KOPT-K1 (cell line): ENCODE measurements at regions not wholly inside any gene's neighbourhood (a gene's known extent, or its start where the extent isn't known, plus 50 kb on each side); places are given as distances from the start of the nearest gene placed in this dataset.

Experiments used
- H3K27ac ChIP-seq: fragments of 200-600 bp; sonication (generic); 2 replicates; pipeline ENCODE4 v1.5.1; 2016; ENCODE audit warnings: antibody characterized with exemption, mild to moderate bottlenecking, low read depth, low read length; ENCODE audit not compliant: poor library complexity, severe bottlenecking
- H3K36me3 ChIP-seq: fragments of 200-600 bp; sonication (generic); 2 replicates; pipeline ENCODE4 v1.5.1; 2017; ENCODE audit warnings: antibody characterized with exemption, mild to moderate bottlenecking, low read length, moderate library complexity; ENCODE audit not compliant: insufficient read depth
- H3K9me3 ChIP-seq: fragments of 200-600 bp; sonication (generic); 2 replicates; pipeline ENCODE4 v1.5.1; 2017; ENCODE audit warnings: antibody characterized with exemption, low read length, mild to moderate bottlenecking; ENCODE audit not compliant: insufficient read depth, poor library complexity, severe bottlenecking

- no peaks in the 10 kb centered on the region for H3K9me3 ChIP-seq
- no peak overlapping the region for H3K27ac ChIP-seq
- peaks cover 92% of the 10 kb centered on the region for H3K36me3 ChIP-seq
Observed at GRCh38 chr4:177109769-177110168, 199.9 kb upstream of the NEIL3 start.

DNA sequence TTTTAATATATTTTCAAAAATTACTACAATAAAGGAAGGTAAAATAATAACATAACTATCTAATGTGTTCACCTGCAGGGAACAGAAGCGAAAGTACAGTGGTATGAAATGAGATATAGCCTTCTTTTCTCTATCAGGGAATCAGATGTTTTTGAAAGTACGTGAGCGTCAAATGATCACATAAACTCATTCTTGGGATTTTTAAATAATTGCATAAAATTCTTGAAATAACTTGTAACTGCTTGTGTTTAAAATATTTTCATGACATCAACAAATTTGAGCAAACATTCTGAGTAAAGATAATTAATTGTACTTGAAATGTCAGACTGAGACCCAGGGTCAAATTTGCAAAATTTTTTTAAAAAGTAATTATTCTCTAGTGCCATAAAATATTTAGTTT is 193.5 kb upstream of the NEIL3 start:
- Histone ChIP-seq H3K27ac (no peak overlapping the region), H3K9me3 (peaks cover 7% of the 10 kb centered on the region), H3K36me3 (peaks cover 78% of the 10 kb centered on the region)

- H3K27ac ChIP-seq: no peak overlapping the region
- H3K36me3 ChIP-seq: peaks cover 76% of the 10 kb centered on the region
- peaks cover 15% of the 10 kb centered on the region for H3K9me3 ChIP-seq
Observed at GRCh38 chr4:177117256-177117655, 192.4 kb upstream of the NEIL3 start.

DNA sequence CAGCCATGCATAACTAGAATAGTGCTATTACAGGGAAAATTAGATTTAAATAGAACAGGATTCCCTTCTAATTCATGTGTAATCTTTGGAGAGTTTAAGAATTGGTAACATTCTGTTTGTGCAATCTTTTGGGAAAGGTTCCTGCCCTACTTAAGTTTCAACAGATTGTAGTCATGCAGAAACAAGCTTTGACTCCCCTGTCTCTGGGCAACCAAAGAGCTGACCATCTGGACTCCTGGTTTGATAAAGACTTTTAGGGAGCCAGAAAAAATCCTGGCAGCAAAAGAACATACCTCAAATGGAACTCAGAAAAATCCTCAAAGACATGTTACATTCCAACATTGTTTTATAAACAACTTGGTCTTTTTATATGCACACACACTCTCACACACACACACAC is 191.1 kb upstream of the NEIL3 start:
- Histone ChIP-seq H3K27ac (no peak overlapping the region), H3K36me3 (peaks cover 69% of the 10 kb centered on the region), H3K9me3 (peaks cover 15% of the 10 kb centered on the region)

DNA sequence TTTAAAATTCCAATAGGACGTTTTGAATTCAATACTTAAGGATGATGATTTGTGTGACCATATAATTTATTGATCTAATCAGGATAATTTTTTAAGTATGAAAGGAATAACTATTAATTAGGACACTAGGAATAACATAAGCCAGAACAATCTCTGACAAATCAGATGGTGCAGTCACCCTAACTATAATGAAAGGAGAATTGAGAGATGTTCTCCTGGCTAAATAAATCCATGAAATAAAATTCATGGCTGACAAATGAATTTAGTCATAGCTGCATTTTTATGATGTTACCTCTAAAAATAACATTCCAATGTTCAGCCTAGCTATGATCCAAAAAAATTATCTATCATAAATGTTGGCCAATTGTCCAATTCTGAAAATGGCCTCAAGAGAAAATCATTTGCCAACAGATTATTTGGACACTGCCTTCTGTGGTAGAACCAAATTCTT is 190.6 kb upstream of the NEIL3 start:
- Histone ChIP-seq H3K36me3 (peaks cover 67% of the 10 kb centered on the region), H3K27ac (no peak overlapping the region)

GRCh38 chr4:177119691-177120090 is 190.0 kb upstream of the NEIL3 start:
- Histone ChIP-seq H3K27ac (no peak overlapping the region), H3K9me3 (peaks cover 15% of the 10 kb centered on the region), H3K36me3 (peaks cover 64% of the 10 kb centered on the region)

More for the DNA sequence above, 190.6 kb upstream of the NEIL3 start:
- H3K9me3 ChIP-seq: peaks cover 15% of the 10 kb centered on the region

GRCh38 chr4:177123811-177124210 is 185.9 kb upstream of the NEIL3 start:
- peaks cover 23% of the 10 kb centered on the region for H3K9me3 ChIP-seq

GRCh38 chr4:177124349-177125064 is 185.2 kb upstream of the NEIL3 start:
- no peak overlapping the region for H3K27ac ChIP-seq
- peaks cover 29% of the 10 kb centered on the region for H3K9me3 ChIP-seq

More at GRCh38 chr4:177123811-177124210, 185.9 kb upstream of the NEIL3 start:
- Histone ChIP-seq H3K27ac (no peak overlapping the region), H3K36me3 (peaks cover 48% of the 10 kb centered on the region)

GRCh38 chr4:177125656-177126055 is 184.0 kb upstream of the NEIL3 start:
- H3K27ac ChIP-seq: no peak overlapping the region
- H3K9me3 ChIP-seq: peaks cover 38% of the 10 kb centered on the region
- H3K36me3 ChIP-seq: peaks cover 50% of the 10 kb centered on the region

More at GRCh38 chr4:177124349-177125064, 185.2 kb upstream of the NEIL3 start:
- peaks cover 48% of the 10 kb centered on the region for H3K36me3 ChIP-seq

DNA sequence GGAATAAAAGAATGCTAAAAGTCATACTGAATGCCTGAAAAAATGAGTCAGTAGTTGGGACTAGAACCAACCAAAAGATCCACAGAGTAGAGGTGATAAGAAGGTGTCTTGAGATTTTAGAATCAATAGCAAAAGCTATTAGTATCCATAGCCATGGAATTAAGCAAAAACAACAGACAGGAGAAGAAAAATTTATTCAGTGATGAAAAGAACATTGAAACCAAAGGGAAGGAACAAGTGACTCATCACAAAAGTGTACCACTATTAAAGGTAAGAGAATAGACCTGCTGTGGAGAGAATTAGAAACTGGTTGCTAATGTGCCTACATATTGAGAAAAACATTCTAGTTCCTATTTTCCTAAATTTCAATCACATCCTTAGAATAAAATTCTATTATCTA is 182.0 kb upstream of the NEIL3 start:
- Histone ChIP-seq H3K27ac (no peak overlapping the region), H3K36me3 (peaks cover 56% of the 10 kb centered on the region), H3K9me3 (peaks cover 40% of the 10 kb centered on the region)

DNA sequence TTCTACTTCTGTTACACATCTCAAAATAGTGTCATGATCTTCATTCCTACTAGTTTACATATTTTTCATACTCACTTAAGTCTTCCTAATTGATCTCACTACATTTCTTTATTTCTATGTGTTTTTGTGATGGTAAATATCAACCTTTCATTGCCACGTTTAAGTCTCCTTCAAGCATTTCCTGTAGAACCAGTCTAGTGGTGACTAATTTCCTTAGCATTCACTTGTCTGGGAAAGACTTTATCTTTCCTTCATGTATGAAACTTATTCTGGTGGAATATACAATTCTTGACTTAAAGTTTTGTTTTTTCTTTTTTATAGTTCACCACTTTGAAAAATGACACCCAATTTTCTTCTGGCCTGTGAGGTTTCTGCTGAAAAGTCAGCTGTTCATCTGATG is 181.4 kb upstream of the NEIL3 start:
- H3K27ac ChIP-seq: no peak overlapping the region
- H3K36me3 ChIP-seq: peaks cover 55% of the 10 kb centered on the region
- H3K9me3 ChIP-seq: peaks cover 41% of the 10 kb centered on the region

GRCh38 chr4:177131736-177132135 is 177.9 kb upstream of the NEIL3 start:
- H3K36me3 ChIP-seq: peaks cover 68% of the 10 kb centered on the region
- peaks cover 52% of the 10 kb centered on the region for H3K9me3 ChIP-seq
- no peak overlapping the region for H3K27ac ChIP-seq

GRCh38 chr4:177147668-177148067 is 162.0 kb upstream of the NEIL3 start:
- H3K9me3 ChIP-seq: peaks cover 26% of the 10 kb centered on the region
- peaks cover 53% of the 10 kb centered on the region for H3K36me3 ChIP-seq
- no peak overlapping the region for H3K27ac ChIP-seq

GRCh38 chr4:177155454-177155853 is 154.2 kb upstream of the NEIL3 start:
- Histone ChIP-seq H3K27ac (no peak overlapping the region), H3K36me3 (peaks cover 36% of the 10 kb centered on the region)

GRCh38 chr4:177159600-177159999 is 150.1 kb upstream of the NEIL3 start:
- Histone ChIP-seq H3K36me3 (peaks cover 24% of the 10 kb centered on the region), H3K9me3 (no peaks in the 10 kb centered on the region), H3K27ac (no peak overlapping the region)

More at GRCh38 chr4:177155454-177155853, 154.2 kb upstream of the NEIL3 start:
- peaks cover 17% of the 10 kb centered on the region for H3K9me3 ChIP-seq

DNA sequence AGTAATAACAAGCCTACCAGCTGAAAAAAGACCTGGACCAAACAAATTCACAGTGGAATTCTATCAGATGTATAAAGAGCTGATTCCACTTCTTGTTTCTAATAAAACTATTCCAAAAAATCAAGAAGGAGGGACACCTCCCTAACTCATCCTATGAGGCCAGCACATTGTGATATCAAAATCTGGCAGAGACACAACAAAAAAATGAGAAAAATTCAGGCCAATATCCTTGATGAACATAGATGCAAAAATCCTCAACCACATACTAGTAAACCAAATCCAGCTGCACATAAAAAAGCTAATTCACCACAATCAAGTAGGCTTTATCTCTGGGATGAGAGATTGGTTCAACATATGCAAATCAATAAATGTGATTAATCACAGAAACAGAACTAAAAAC is 147.9 kb upstream of the NEIL3 start:
- H3K27ac ChIP-seq: no peak overlapping the region
- no peaks in the 10 kb centered on the region for H3K9me3 ChIP-seq
- H3K36me3 ChIP-seq: peaks cover 33% of the 10 kb centered on the region
